GM12872 (cell line): ENCODE measurements at regions not wholly inside any gene's neighbourhood (a gene's known extent, or its start where the extent isn't known, plus 50 kb on each side); places are given as distances from the start of the nearest gene placed in this dataset.

Experiments
- TF ChIP-seq, protein P1 (sequence below): IDR thresholded peaks from 3 replicates; pipeline ENCODE4 v1.5.1; 2011; ENCODE audit warnings: low read depth, mild to moderate bottlenecking, low read length, moderate library complexity; ENCODE audit not compliant: insufficient read depth

DNA sequence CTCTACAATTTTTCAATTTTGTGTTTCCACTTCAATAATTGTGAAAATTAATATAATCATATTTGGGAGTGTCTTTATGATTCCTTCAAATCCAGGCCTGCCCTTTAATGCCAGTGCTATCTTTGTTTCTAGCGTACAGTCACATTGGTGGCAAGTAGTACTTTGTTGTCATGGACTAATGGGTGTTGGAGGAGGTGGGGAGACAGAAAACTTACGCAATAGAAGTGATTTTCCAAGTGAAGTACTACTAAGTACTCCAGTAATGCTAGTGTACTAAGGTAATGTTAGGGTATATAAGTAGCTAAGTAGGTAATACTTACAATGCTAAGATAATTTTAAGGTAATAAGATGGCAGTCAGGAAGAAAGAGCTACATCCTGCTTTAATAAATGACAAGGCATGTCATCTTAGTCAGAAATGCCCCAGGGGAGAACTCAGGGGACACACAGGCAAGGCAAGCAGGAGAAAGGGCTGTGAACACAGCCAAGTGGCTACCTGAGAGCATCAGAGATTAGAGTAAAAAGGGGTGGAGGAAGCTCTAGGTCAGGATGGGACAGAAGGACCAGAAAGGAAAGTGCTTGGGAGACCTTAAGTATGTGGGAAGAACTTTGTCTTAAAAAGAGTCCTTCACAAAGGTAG lies 217.2 kb upstream of the PRDM1 start:
- TF ChIP-seq, protein P1, sequence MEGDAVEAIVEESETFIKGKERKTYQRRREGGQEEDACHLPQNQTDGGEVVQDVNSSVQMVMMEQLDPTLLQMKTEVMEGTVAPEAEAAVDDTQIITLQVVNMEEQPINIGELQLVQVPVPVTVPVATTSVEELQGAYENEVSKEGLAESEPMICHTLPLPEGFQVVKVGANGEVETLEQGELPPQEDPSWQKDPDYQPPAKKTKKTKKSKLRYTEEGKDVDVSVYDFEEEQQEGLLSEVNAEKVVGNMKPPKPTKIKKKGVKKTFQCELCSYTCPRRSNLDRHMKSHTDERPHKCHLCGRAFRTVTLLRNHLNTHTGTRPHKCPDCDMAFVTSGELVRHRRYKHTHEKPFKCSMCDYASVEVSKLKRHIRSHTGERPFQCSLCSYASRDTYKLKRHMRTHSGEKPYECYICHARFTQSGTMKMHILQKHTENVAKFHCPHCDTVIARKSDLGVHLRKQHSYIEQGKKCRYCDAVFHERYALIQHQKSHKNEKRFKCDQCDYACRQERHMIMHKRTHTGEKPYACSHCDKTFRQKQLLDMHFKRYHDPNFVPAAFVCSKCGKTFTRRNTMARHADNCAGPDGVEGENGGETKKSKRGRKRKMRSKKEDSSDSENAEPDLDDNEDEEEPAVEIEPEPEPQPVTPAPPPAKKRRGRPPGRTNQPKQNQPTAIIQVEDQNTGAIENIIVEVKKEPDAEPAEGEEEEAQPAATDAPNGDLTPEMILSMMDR, result no peak

DNA sequence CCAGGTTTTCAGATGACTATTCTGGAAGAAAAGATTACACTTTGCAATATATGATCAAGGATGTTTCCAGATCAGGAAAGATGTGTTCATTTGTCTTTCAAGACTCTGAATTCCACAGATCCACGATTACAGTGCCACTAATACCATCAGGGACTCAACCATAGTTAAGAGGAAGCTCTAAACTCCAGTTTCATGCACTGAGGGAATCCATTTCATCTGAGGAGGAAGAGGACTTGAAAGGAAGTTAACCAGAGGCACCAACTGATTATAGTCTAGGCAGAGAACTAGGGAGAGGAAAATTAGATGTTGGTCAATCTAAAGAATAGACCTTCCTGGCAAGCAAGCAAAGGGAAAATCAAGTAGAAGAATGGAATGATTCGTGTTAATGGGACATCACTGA lies 218.3 kb upstream of the PRDM1 start:
- TF ChIP-seq, protein P1, result no peak

DNA sequence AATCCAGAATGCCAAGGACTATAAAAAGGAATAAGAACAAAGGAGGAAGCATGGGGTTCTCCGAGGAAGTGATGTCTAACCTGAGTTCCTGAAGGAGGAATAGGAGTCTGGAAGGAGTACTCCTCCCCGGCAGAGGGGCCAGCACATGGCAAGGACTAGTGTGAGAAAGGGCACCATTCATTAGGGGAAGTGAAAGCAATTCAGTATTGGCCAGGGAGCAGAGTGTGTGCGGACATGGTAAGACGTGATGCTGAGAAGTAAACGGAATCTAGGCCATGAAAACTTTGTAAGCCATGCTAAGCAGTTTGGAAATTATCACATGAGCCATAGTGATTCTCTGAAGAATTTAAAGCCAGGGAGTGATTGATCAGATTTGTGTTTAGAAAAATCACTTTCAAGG lies 218.9 kb upstream of the PRDM1 start:
- TF ChIP-seq, protein P1, result no peak

DNA sequence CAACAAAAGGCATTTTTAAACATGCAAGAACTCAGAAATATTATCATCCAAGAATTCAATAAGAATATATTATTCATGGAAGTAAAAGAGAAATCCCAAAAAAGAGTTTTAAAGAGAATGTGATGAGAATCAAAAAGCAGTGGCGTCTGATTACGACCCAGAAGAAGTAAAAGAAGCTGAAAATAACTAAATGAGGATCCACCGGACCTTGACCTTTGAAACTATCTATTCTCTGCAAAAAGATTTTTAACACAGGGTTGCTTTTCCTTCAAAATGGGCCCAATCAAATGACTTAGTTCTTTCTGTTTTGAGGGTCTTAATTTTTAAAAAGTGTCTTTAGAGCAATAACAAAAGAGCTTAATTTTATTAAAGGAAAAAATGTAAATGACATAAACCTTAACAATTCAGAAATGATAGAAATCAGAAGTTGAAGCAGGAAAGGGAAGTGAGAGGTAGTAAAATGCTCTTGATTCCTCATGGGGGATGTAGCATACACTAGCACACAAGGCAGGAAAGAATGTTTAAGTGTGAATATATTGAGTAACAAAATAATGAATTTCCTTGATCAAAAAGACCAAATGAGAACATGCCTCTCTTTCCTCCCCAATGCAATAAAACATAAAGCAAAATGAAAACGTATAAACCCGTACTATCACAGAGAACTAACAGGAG lies 223.1 kb upstream of the PRDM1 start:
- TF ChIP-seq, protein P1, result no peak

DNA sequence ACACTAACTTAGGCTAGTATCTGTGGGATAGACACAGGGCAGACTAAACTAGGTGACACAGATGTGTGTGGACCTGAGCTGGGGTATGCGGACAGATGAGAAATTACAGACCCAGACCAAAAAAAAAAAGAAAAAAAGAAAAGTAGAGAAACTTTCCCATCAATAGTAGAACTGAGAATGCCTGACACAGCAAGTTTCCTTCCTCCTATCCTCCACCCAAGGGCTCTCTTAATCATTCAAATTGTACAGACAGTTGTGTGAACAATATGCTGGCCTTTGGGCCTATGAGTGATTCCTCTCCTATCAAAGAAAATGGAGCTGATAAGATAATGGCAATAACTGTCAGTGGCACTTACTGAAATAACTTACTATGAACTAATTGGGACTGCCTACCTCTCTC lies 226.7 kb upstream of the PRDM1 start:
- TF ChIP-seq, protein P1, result no peak

DNA sequence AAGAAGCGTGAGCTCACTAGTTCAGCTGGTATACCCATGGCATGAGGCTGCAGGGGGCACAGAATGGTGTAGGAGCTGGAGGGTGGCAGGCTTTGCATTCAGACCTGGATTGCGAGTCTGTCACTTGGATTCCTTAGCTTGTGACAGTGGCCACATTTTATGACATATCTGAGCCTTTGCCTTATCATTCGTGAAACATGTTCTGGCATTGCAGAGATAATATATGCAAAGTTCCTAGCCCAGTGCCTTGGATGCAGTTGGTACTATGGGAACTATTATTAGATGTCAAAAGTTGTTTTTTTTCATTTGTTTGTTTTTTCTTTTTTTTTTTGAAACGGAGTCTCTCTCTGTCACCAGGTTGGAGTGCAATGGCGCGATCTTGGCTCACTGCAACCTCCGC lies 230.7 kb upstream of the PRDM1 start:
- TF ChIP-seq, protein P1, result no peak

DNA sequence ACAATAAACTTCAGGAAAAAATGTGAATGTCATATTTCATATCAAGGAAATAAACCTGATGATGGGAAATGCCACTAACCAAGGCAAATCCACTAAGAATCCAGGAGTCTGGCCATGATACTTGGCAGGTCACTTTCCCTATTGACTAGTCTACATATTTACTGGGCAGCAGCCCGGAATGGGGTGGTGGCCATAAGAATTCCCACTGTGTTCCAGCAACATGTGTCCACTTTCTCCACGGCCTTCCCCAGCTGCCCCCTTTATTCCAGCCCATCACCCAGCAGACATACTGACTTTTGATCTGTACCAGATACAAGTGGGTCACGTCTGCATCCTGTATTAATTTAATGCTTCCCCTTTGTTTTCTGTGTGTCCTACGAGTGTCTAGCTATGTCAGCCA lies 234.5 kb upstream of the PRDM1 start:
- TF ChIP-seq, protein P1, result no peak
